ENCODE measurements at regions not wholly inside any gene's neighbourhood (a gene's known extent, or its start where the extent isn't known, plus 50 kb on each side); places are given as distances from the start of the nearest gene placed in this dataset.

- H3K36me3 ChIP-seq (ENCODE audit: insufficient read depth, low read length): no peaks in the 10 kb centered on the region
- H3K4me3 ChIP-seq (ENCODE audit: insufficient read depth, low read length): no peak overlapping the region
- peak overlapping the region; percentile 46 for H3K27ac ChIP-seq (ENCODE audit: low read depth, low read length)
- no peak for TF ChIP-seq CTCF (IDR thresholded peaks at IDR 0.05; ENCODE audit: extremely low read depth, low read depth, low read length)
- peaks cover 5% of the 10 kb centered on the region for H3K27me3 ChIP-seq (ENCODE audit: insufficient read depth, low read length)
- no peaks in the 10 kb centered on the region for H3K9me3 ChIP-seq (ENCODE audit: low read depth, low read length)
- H3K4me2 ChIP-seq (ENCODE audit: insufficient read depth, low read length): no peak overlapping the region
- no peak for DNase-seq (ENCODE audit: insufficient read length, low spot score, missing footprints)
- H2AFZ ChIP-seq (ENCODE audit: low read length): no peak overlapping the region
- no peaks in the 10 kb centered on the region for H4K20me1 ChIP-seq (ENCODE audit: insufficient read depth, low read length)
- peaks cover 11% of the 10 kb centered on the region for H3K4me1 ChIP-seq (ENCODE audit: insufficient read depth, low read length)
- no peaks in the 10 kb centered on the region for H3K79me2 ChIP-seq (ENCODE audit: insufficient read depth, low read length)
Observed at GRCh38 chr21:45347712-45348499, 57.1 kb upstream of the COL18A1 start.

GRCh38 chr21:45348591-45349327 is 56.2 kb upstream of the COL18A1 start:
- Histone ChIP-seq H3K27me3 (ENCODE audit: insufficient read depth, low read length) (peaks cover 5% of the 10 kb centered on the region), H3K9me3 (ENCODE audit: low read depth, low read length) (no peaks in the 10 kb centered on the region), H2AFZ (ENCODE audit: low read length) (no peak overlapping the region), H3K4me2 (ENCODE audit: insufficient read depth, low read length) (no peak overlapping the region), H3K4me1 (ENCODE audit: insufficient read depth, low read length) (peaks cover 11% of the 10 kb centered on the region), H3K79me2 (ENCODE audit: insufficient read depth, low read length) (no peaks in the 10 kb centered on the region), H3K36me3 (ENCODE audit: insufficient read depth, low read length) (no peaks in the 10 kb centered on the region), H3K4me3 (ENCODE audit: insufficient read depth, low read length) (no peak overlapping the region), H3K27ac (ENCODE audit: low read depth, low read length) (peak overlapping the region; percentile 46), H4K20me1 (ENCODE audit: insufficient read depth, low read length) (no peaks in the 10 kb centered on the region)
- no peak for DNase-seq (ENCODE audit: insufficient read length, low spot score, missing footprints)
- no peak for TF ChIP-seq CTCF (IDR thresholded peaks at IDR 0.05; ENCODE audit: extremely low read depth, low read depth, low read length)

- no peaks in the 10 kb centered on the region for H3K36me3 ChIP-seq (ENCODE audit: insufficient read depth, low read length)
- peak overlapping the region; percentile 46 for H3K27ac ChIP-seq (ENCODE audit: low read depth, low read length)
- H3K9me3 ChIP-seq (ENCODE audit: low read depth, low read length): no peaks in the 10 kb centered on the region
- peak overlapping the region; percentile 59 for H3K4me2 ChIP-seq (ENCODE audit: insufficient read depth, low read length)
- H3K79me2 ChIP-seq (ENCODE audit: insufficient read depth, low read length): no peaks in the 10 kb centered on the region
- H3K27me3 ChIP-seq (ENCODE audit: insufficient read depth, low read length): peaks cover 5% of the 10 kb centered on the region
- TF ChIP-seq CTCF (IDR thresholded peaks at IDR 0.05; ENCODE audit: extremely low read depth, low read depth, low read length): no peak
- H2AFZ ChIP-seq (ENCODE audit: low read length): no peak overlapping the region
- DNase-seq (ENCODE audit: insufficient read length, low spot score, missing footprints): no peak
- no peaks in the 10 kb centered on the region for H4K20me1 ChIP-seq (ENCODE audit: insufficient read depth, low read length)
- peaks cover 11% of the 10 kb centered on the region for H3K4me1 ChIP-seq (ENCODE audit: insufficient read depth, low read length)
- H3K4me3 ChIP-seq (ENCODE audit: insufficient read depth, low read length): no peak overlapping the region
Observed at GRCh38 chr21:45350206-45350854, 54.6 kb upstream of the COL18A1 start.

- H3K79me2 ChIP-seq (ENCODE audit: insufficient read depth, low read length): no peaks in the 10 kb centered on the region
- H3K27ac ChIP-seq (ENCODE audit: low read depth, low read length): no peak overlapping the region
- no peaks in the 10 kb centered on the region for H3K36me3 ChIP-seq (ENCODE audit: insufficient read depth, low read length)
- H4K20me1 ChIP-seq (ENCODE audit: insufficient read depth, low read length): no peaks in the 10 kb centered on the region
- peaks cover 5% of the 10 kb centered on the region for H3K27me3 ChIP-seq (ENCODE audit: insufficient read depth, low read length)
- no peak overlapping the region for H3K4me3 ChIP-seq (ENCODE audit: insufficient read depth, low read length)
- no peak for DNase-seq (ENCODE audit: insufficient read length, low spot score, missing footprints)
- peaks cover 11% of the 10 kb centered on the region for H3K4me1 ChIP-seq (ENCODE audit: insufficient read depth, low read length)
- TF ChIP-seq CTCF (IDR thresholded peaks at IDR 0.05; ENCODE audit: extremely low read depth, low read depth, low read length): no peak
- no peaks in the 10 kb centered on the region for H3K9me3 ChIP-seq (ENCODE audit: low read depth, low read length)
- no peak overlapping the region for H2AFZ ChIP-seq (ENCODE audit: low read length)
- H3K4me2 ChIP-seq (ENCODE audit: insufficient read depth, low read length): no peak overlapping the region
Observed at GRCh38 chr21:45351061-45351460, 53.9 kb upstream of the COL18A1 start.

Data from osteoblast (primary cell).